Stimulated activated memory B cell treated with anti-CD40 and anti-IgM and Interleukin-4, amounts not matched to agents 10 μg/mL and 1 μg/mL and 100 μg/mL, for 72 hours (primary cell): ENCODE measurements at regions not wholly inside any gene's neighbourhood (a gene's known extent, or its start where the extent isn't known, plus 50 kb on each side); places are given as distances from the start of the nearest gene placed in this dataset.
"Not testable (repeated sequence)": the region's sequence is repeated elsewhere in the genome, so short reads cannot be mapped to it uniquely, and the experiment has no call there.

Experiments used
- ATAC-seq: fragments of 150-1000 bp; cut with Tn5 transposase; 2 replicates; pipeline ENCODE4 v1.10.0; 2021
- H3K27ac Mint-ChIP-seq: one replicate; pipeline ENCODE4 v1.8.0; 2022; ENCODE audit warnings: mild to moderate bottlenecking, mixed read lengths
- H3K27me3 Mint-ChIP-seq: one replicate; pipeline ENCODE4 v1.8.0; 2022; ENCODE audit warnings: mixed read lengths
- H3K36me3 Mint-ChIP-seq: one replicate; pipeline ENCODE4 v1.8.0; 2022; ENCODE audit warnings: mixed read lengths
- H3K4me1 Mint-ChIP-seq: one replicate; pipeline ENCODE4 v1.8.0; 2022; ENCODE audit warnings: mixed read lengths
- H3K4me3 Mint-ChIP-seq: one replicate; pipeline ENCODE4 v1.8.0; 2022; ENCODE audit warnings: mild to moderate bottlenecking, moderate library complexity, mixed read lengths
- H3K9me3 Mint-ChIP-seq: one replicate; pipeline ENCODE4 v1.8.0; 2022; ENCODE audit warnings: mixed read lengths

GRCh38 chr14:26655128-26655527 lies 57.3 kb upstream of the NOVA1 start:
- no peak overlapping the region for H3K27ac Mint-ChIP-seq
- no peaks in the 10 kb centered on the region for H3K9me3 Mint-ChIP-seq
- H3K36me3 Mint-ChIP-seq, result no peaks in the 10 kb centered on the region
- no peaks in the 10 kb centered on the region for H3K4me1 Mint-ChIP-seq
- H3K4me3 Mint-ChIP-seq, result no peak overlapping the region
- no peaks in the 10 kb centered on the region for H3K27me3 Mint-ChIP-seq
- ATAC-seq, result no peak

- no peaks in the 10 kb centered on the region for H3K4me1 Mint-ChIP-seq
- H3K4me3 Mint-ChIP-seq, result no peak overlapping the region
- no peaks in the 10 kb centered on the region for H3K27me3 Mint-ChIP-seq
- peaks cover 9% of the 10 kb centered on the region for H3K9me3 Mint-ChIP-seq
- ATAC-seq, result no peak
- no peaks in the 10 kb centered on the region for H3K36me3 Mint-ChIP-seq
- no peak overlapping the region for H3K27ac Mint-ChIP-seq
These were observed 65.7 kb upstream of the NOVA1 start for GRCh38 chr14:26663506-26663905.

- H3K27ac Mint-ChIP-seq, H3K9me3 Mint-ChIP-seq, H3K36me3 Mint-ChIP-seq, H3K4me1 Mint-ChIP-seq, ATAC-seq, H3K4me3 Mint-ChIP-seq, H3K27me3 Mint-ChIP-seq: not testable (repeated sequence)
These were observed 81.0 kb upstream of the NOVA1 start for GRCh38 chr14:26678732-26679420.

- Mint-ChIP-seq H3K27me3 (no peaks in the 10 kb centered on the region), H3K9me3 (peaks cover 2% of the 10 kb centered on the region), H3K4me1 (no peaks in the 10 kb centered on the region), H3K36me3 (no peaks in the 10 kb centered on the region), H3K27ac (no peak overlapping the region), H3K4me3 (no peak overlapping the region)
- ATAC-seq, result no peak
These were observed 87.6 kb upstream of the NOVA1 start for GRCh38 chr14:26685401-26685800.

GRCh38 chr14:26687301-26687837 lies 89.5 kb upstream of the NOVA1 start:
- Mint-ChIP-seq H3K27ac (no peak overlapping the region), H3K36me3 (no peaks in the 10 kb centered on the region)

GRCh38 chr14:26694521-26694920 lies 96.7 kb upstream of the NOVA1 start:
- ATAC-seq, result no peak
- Mint-ChIP-seq H3K27me3 (no peaks in the 10 kb centered on the region), H3K9me3 (peaks cover 5% of the 10 kb centered on the region), H3K27ac (no peak overlapping the region), H3K36me3 (no peaks in the 10 kb centered on the region), H3K4me3 (no peak overlapping the region), H3K4me1 (no peaks in the 10 kb centered on the region)

More at GRCh38 chr14:26687301-26687837, 89.5 kb upstream of the NOVA1 start:
- no peak for ATAC-seq
- no peak overlapping the region for H3K4me3 Mint-ChIP-seq
- H3K9me3 Mint-ChIP-seq, result peaks cover 5% of the 10 kb centered on the region
- H3K27me3 Mint-ChIP-seq, result no peaks in the 10 kb centered on the region
- no peaks in the 10 kb centered on the region for H3K4me1 Mint-ChIP-seq

GRCh38 chr14:26702721-26703230 lies 104.9 kb upstream of the NOVA1 start:
- Mint-ChIP-seq H3K9me3 (peaks cover 10% of the 10 kb centered on the region), H3K27ac (no peak overlapping the region), H3K4me1 (no peaks in the 10 kb centered on the region), H3K36me3 (no peaks in the 10 kb centered on the region), H3K27me3 (no peaks in the 10 kb centered on the region), H3K4me3 (no peak overlapping the region)
- ATAC-seq, result no peak

GRCh38 chr14:26703686-26704366 lies 106.0 kb upstream of the NOVA1 start:
- ATAC-seq, result no peak
- no peak overlapping the region for H3K4me3 Mint-ChIP-seq
- H3K27me3 Mint-ChIP-seq, result no peaks in the 10 kb centered on the region
- no peaks in the 10 kb centered on the region for H3K36me3 Mint-ChIP-seq
- H3K4me1 Mint-ChIP-seq, result no peaks in the 10 kb centered on the region
- no peak overlapping the region for H3K27ac Mint-ChIP-seq
- peaks cover 10% of the 10 kb centered on the region for H3K9me3 Mint-ChIP-seq

GRCh38 chr14:26707234-26707633 lies 109.4 kb upstream of the NOVA1 start:
- H3K4me1 Mint-ChIP-seq, result no peaks in the 10 kb centered on the region
- H3K27me3 Mint-ChIP-seq, result no peaks in the 10 kb centered on the region

GRCh38 chr14:26709019-26709418 lies 111.2 kb upstream of the NOVA1 start:
- Mint-ChIP-seq H3K27me3 (no peaks in the 10 kb centered on the region), H3K27ac (no peak overlapping the region), H3K4me3 (no peak overlapping the region), H3K4me1 (no peaks in the 10 kb centered on the region), H3K9me3 (peaks cover 12% of the 10 kb centered on the region), H3K36me3 (no peaks in the 10 kb centered on the region)
- ATAC-seq, result no peak

More at GRCh38 chr14:26707234-26707633, 109.4 kb upstream of the NOVA1 start:
- ATAC-seq, result no peak
- Mint-ChIP-seq H3K4me3 (no peak overlapping the region), H3K27ac (no peak overlapping the region), H3K36me3 (no peaks in the 10 kb centered on the region), H3K9me3 (peaks cover 13% of the 10 kb centered on the region)

GRCh38 chr14:26719514-26719913 lies 121.7 kb upstream of the NOVA1 start:
- no peak overlapping the region for H3K27ac Mint-ChIP-seq
- H3K4me1 Mint-ChIP-seq, result no peaks in the 10 kb centered on the region
- no peaks in the 10 kb centered on the region for H3K36me3 Mint-ChIP-seq
- no peaks in the 10 kb centered on the region for H3K27me3 Mint-ChIP-seq
- no peak for ATAC-seq
- H3K9me3 Mint-ChIP-seq, result peaks cover 6% of the 10 kb centered on the region
- no peak overlapping the region for H3K4me3 Mint-ChIP-seq

- no peak for ATAC-seq
- no peaks in the 10 kb centered on the region for H3K36me3 Mint-ChIP-seq
- peaks cover 3% of the 10 kb centered on the region for H3K9me3 Mint-ChIP-seq
- H3K4me1 Mint-ChIP-seq, result no peaks in the 10 kb centered on the region
- H3K4me3 Mint-ChIP-seq, result no peak overlapping the region
- H3K27me3 Mint-ChIP-seq, result no peaks in the 10 kb centered on the region
- H3K27ac Mint-ChIP-seq, result no peak overlapping the region
These were observed 124.4 kb upstream of the NOVA1 start for GRCh38 chr14:26722258-26722657.

- Mint-ChIP-seq H3K36me3 (no peaks in the 10 kb centered on the region), H3K9me3 (peaks cover 7% of the 10 kb centered on the region), H3K4me1 (no peaks in the 10 kb centered on the region), H3K27ac (no peak overlapping the region), H3K27me3 (no peaks in the 10 kb centered on the region), H3K4me3 (no peak overlapping the region)
- no peak for ATAC-seq
These were observed 132.0 kb upstream of the NOVA1 start for GRCh38 chr14:26729851-26730250.

GRCh38 chr14:26730929-26731618 lies 133.2 kb upstream of the NOVA1 start:
- no peaks in the 10 kb centered on the region for H3K36me3 Mint-ChIP-seq
- ATAC-seq, result no peak
- H3K27me3 Mint-ChIP-seq, result no peaks in the 10 kb centered on the region
- H3K27ac Mint-ChIP-seq, result no peak overlapping the region
- no peak overlapping the region for H3K4me3 Mint-ChIP-seq
- H3K9me3 Mint-ChIP-seq, result peaks cover 7% of the 10 kb centered on the region
- H3K4me1 Mint-ChIP-seq, result no peaks in the 10 kb centered on the region

- Mint-ChIP-seq H3K27me3 (no peaks in the 10 kb centered on the region), H3K4me1 (no peaks in the 10 kb centered on the region), H3K36me3 (no peaks in the 10 kb centered on the region), H3K27ac (no peak overlapping the region), H3K4me3 (no peak overlapping the region), H3K9me3 (peaks cover 4% of the 10 kb centered on the region)
- no peak for ATAC-seq
These were observed 138.0 kb upstream of the NOVA1 start for GRCh38 chr14:26735811-26736210.
